HEK293 (cell line): ENCODE measurements at regions not wholly inside any gene's neighbourhood (a gene's known extent, or its start where the extent isn't known, plus 50 kb on each side); places are given as distances from the start of the nearest gene placed in this dataset.

Experiments used
- YY1 ChIP-seq: fragments of 450-650 bp; formaldehyde crosslinking; IDR thresholded peaks from 2 replicates; pipeline ENCODE4 v1.5.1; 2018; ENCODE audit warnings: missing biosample characterization, missing genetic modification characterization
- ZEB2 ChIP-seq: fragments of 450-650 bp; formaldehyde crosslinking; IDR thresholded peaks from 2 replicates; pipeline ENCODE4 v1.5.1; 2016; ENCODE audit warnings: missing biosample characterization, missing genetic modification characterization
- ZNF302 ChIP-seq: fragments of 450-650 bp; formaldehyde crosslinking; IDR thresholded peaks from 2 replicates; pipeline ENCODE4 v1.5.1; 2016; ENCODE audit warnings: missing biosample characterization, missing genetic modification characterization, low read depth
- ZNF37A ChIP-seq: fragments of 450-650 bp; IDR thresholded peaks from 2 replicates; pipeline ENCODE4 v1.5.1; 2018; ENCODE audit warnings: missing biosample characterization, missing genetic modification characterization
- ZNF510 ChIP-seq: fragments of 450-650 bp; formaldehyde crosslinking; IDR thresholded peaks from 2 replicates; pipeline ENCODE4 v1.5.1; 2018; ENCODE audit warnings: mild to moderate bottlenecking, missing genetic modification characterization, missing biosample characterization; ENCODE audit not compliant: insufficient replicate concordance
- ZNF549 ChIP-seq: fragments of 450-650 bp; IDR thresholded peaks from 2 replicates; pipeline ENCODE4 v1.5.1; 2018; ENCODE audit warnings: missing biosample characterization, missing genetic modification characterization, mild to moderate bottlenecking, inconsistent platforms, moderate library complexity
- ZNF600 ChIP-seq: fragments of 450-650 bp; formaldehyde crosslinking; IDR thresholded peaks from 2 replicates; pipeline ENCODE4 v1.5.1; 2016; ENCODE audit warnings: missing biosample characterization, missing genetic modification characterization
- ZNF623 ChIP-seq: fragments of 450-650 bp; formaldehyde crosslinking; IDR thresholded peaks from 2 replicates; pipeline ENCODE4 v1.5.1; 2016; ENCODE audit warnings: missing biosample characterization, missing genetic modification characterization
- TF ChIP-seq, protein P1 (sequence below): fragments of 450-650 bp; formaldehyde crosslinking; IDR thresholded peaks from 2 replicates; pipeline ENCODE4 v1.5.1; 2016; ENCODE audit warnings: missing biosample characterization, missing genetic modification characterization

DNA sequence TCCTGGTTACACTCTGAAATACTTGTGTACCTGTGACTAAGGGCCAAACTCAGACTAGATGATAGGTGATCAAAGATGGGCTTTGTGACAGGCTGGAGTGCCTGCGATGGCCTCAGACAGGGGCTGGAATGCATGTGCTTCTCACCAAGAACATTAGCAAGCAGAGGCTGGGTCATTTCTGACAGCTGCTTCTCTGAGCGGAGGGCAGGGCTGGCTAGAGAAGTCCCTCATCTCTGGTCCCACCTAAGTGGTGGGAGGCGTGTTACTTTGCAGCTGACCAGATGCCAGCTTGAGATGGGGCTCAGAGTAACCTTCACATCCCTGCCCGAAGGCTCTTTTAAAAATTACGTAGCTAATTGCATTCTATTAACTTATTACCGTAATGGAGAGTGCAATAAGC lies 106.8 kb upstream of the RTL1 start:
- TF ChIP-seq, protein P1, sequence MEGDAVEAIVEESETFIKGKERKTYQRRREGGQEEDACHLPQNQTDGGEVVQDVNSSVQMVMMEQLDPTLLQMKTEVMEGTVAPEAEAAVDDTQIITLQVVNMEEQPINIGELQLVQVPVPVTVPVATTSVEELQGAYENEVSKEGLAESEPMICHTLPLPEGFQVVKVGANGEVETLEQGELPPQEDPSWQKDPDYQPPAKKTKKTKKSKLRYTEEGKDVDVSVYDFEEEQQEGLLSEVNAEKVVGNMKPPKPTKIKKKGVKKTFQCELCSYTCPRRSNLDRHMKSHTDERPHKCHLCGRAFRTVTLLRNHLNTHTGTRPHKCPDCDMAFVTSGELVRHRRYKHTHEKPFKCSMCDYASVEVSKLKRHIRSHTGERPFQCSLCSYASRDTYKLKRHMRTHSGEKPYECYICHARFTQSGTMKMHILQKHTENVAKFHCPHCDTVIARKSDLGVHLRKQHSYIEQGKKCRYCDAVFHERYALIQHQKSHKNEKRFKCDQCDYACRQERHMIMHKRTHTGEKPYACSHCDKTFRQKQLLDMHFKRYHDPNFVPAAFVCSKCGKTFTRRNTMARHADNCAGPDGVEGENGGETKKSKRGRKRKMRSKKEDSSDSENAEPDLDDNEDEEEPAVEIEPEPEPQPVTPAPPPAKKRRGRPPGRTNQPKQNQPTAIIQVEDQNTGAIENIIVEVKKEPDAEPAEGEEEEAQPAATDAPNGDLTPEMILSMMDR (tag by site-specific recombination), result no peak
- TF ChIP-seq ZNF510 (tag by site-specific recombination) (no peak), ZEB2 (tag by site-specific recombination) (no peak), ZNF302 (no peak), ZNF37A (tag by site-specific recombination) (no peak), ZNF600 (tag by site-specific recombination) (no peak), ZNF623 (tag by site-specific recombination) (no peak), YY1 (tag by site-specific recombination) (no peak), ZNF549 (no peak)
